A549 (cell line): ENCODE measurements at regions not wholly inside any gene's neighbourhood (a gene's known extent, or its start where the extent isn't known, plus 50 kb on each side); places are given as distances from the start of the nearest gene placed in this dataset.
"Not testable (repeated sequence)": the region's sequence is repeated elsewhere in the genome, so short reads cannot be mapped to it uniquely, and the experiment has no call there.

Experiments
- CEBPB ChIP-seq, 2 experiments: fragments of >200 bp in 1 of 2; sonication (Bioruptor Twin) in 1 of 2; formaldehyde crosslinking in 1 of 2; IDR thresholded peaks; 2 replicates each; pipeline ENCODE4 v1.6.1; 2012 to 2016
- CHD2 ChIP-seq: fragments of 150-350 bp; IDR thresholded peaks from 2 replicates; pipeline ENCODE4 v1.6.1; 2014; ENCODE audit warnings: low read length; ENCODE audit not compliant: partially characterized antibody
- CTCF ChIP-seq: fragments of >200 bp; sonication (Bioruptor Twin); formaldehyde crosslinking; IDR thresholded peaks from 3 replicates; pipeline ENCODE4 v1.5.1; 2016
- HDAC2 ChIP-seq: fragments of 200-600 bp; sonication (generic); IDR thresholded peaks from 2 replicates; pipeline ENCODE4 v1.6.1; 2016
- JUN ChIP-seq, 2 experiments: fragments of >200 bp; sonication (Bioruptor Twin); formaldehyde crosslinking; IDR thresholded peaks; 2 replicates in 1 of 2; 3 replicates in 1 of 2; pipeline ENCODE4 v1.6.1; 2016 to 2017
- RAD21 ChIP-seq, 2 experiments: fragments of >200 bp in 1 of 2; sonication (Bioruptor Twin) in 1 of 2; formaldehyde crosslinking in 1 of 2; IDR thresholded peaks in 1 of 2; conservative IDR thresholded peaks in 1 of 2; 2 replicates in 1 of 2; 3 replicates in 1 of 2; pipeline ENCODE4 v1.6.1; 2012 to 2018; ENCODE audit warnings: inconsistent platforms in 1 of 2
- SMC3 ChIP-seq: fragments of >200 bp; sonication (Bioruptor Twin); formaldehyde crosslinking; IDR thresholded peaks from 3 replicates; pipeline ENCODE4 v1.6.1; 2018; ENCODE audit warnings: inconsistent platforms
- ZSCAN20 ChIP-seq: fragments of 250-450 bp; sonication (Bioruptor Pico); IDR thresholded peaks from 2 replicates; pipeline ENCODE4 v1.8.0; 2022; ENCODE audit warnings: mild to moderate bottlenecking, moderate library complexity
- TF ChIP-seq, protein P1 (sequence below): fragments of 150-350 bp; IDR thresholded peaks from 2 replicates; pipeline ENCODE4 v1.6.1; 2014; ENCODE audit warnings: low read depth, mild to moderate bottlenecking, low read length
- TF ChIP-seq, protein P2 (sequence below): fragments of 450-650 bp; IDR thresholded peaks from 2 replicates; pipeline ENCODE4 v1.6.1; 2014; ENCODE audit warnings: antibody characterized with exemption

DNA sequence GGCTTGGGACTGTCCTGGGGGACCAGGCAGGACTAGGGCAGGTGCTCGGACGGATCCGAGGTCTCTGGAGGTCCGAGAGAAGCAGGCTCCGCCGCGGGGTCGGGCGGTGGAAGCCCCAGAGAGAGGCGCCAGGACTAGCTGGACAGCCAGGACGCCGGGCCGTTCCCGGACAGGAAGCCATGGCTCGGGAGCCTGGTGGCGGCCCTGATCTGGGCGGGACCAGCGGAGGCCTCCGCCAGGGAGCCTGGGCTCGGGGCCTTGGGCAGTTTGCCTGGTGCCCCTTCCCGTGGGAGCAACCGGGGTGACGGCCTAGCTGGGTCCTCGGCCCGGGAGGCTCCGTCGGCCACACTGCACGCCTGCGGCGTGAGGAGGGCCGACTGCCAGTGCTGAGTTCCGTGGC, 292.3 kb downstream of the PLS3 start:
- not testable (repeated sequence) for TF ChIP-seq SMC3; HDAC2; JUN (IDR thresholded peaks at IDR 0.05); ZSCAN20; CTCF; RAD21 (conservative IDR thresholded peaks at IDR 0.05 in 1 of 2, IDR thresholded peaks at IDR 0.05 in 1 of 2); CEBPB (IDR thresholded peaks at IDR 0.05); CHD2
- TF ChIP-seq, protein P1, sequence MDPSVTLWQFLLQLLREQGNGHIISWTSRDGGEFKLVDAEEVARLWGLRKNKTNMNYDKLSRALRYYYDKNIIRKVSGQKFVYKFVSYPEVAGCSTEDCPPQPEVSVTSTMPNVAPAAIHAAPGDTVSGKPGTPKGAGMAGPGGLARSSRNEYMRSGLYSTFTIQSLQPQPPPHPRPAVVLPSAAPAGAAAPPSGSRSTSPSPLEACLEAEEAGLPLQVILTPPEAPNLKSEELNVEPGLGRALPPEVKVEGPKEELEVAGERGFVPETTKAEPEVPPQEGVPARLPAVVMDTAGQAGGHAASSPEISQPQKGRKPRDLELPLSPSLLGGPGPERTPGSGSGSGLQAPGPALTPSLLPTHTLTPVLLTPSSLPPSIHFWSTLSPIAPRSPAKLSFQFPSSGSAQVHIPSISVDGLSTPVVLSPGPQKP, result not testable (repeated sequence)
- TF ChIP-seq, protein P2, sequence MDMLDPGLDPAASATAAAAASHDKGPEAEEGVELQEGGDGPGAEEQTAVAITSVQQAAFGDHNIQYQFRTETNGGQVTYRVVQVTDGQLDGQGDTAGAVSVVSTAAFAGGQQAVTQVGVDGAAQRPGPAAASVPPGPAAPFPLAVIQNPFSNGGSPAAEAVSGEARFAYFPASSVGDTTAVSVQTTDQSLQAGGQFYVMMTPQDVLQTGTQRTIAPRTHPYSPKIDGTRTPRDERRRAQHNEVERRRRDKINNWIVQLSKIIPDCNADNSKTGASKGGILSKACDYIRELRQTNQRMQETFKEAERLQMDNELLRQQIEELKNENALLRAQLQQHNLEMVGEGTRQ, result not testable (repeated sequence)
